ENCODE measurements at regions not wholly inside any gene's neighbourhood (a gene's known extent, or its start where the extent isn't known, plus 50 kb on each side); places are given as distances from the start of the nearest gene placed in this dataset.

DNA sequence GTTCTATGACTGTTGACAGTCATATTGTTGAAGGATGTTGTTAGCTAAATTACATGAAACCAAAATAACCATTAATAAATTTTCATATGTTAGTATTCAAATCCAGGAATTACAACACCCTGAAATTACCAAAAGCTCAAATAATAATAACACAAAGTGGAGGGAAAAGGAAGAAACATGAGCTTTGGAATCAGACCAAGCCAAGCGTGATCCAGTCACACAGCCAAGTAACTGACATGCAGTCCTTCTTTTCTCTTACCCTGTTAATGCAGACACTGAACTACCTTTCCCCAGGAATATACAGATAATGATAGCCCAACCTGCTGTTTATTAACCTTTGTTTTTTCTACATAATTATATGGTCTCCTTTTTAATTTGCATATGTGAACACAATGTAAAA is 130.2 kb downstream of the HS3ST1 start:
- Mint-ChIP-seq H3K27me3 (peaks cover 5% of the 10 kb centered on the region), H3K27ac (no peak overlapping the region), H3K9me3 (no peaks in the 10 kb centered on the region), H3K4me3 (no peak overlapping the region), H3K36me3 (ENCODE audit: low read depth) (no peaks in the 10 kb centered on the region), H3K4me1 (peaks cover 12% of the 10 kb centered on the region)
- no peak for ATAC-seq
- no peak for DNase-seq

DNA sequence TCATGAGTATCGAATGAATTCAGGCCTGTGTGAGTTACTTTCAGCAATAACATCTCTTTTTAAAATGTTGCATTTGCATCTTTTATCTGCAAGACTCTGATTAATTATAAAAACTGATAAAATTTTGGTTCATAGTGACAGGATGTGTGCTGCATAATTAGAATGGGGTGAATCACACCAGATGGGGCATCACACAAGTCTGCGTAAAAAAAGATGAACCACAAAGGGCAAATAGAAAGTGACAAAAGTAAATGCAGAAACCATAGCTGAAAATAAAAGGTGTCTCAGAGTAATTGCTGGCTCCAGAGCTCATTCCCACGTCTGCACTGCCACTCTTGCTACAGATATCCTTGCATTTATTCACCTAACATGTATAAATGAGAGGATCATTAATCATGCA is 131.1 kb downstream of the HS3ST1 start:
- H3K36me3 Mint-ChIP-seq (ENCODE audit: low read depth), result no peaks in the 10 kb centered on the region
- no peak overlapping the region for H3K4me3 Mint-ChIP-seq
- H3K9me3 Mint-ChIP-seq, result no peaks in the 10 kb centered on the region
- peak overlapping the region; percentile 44 for H3K27ac Mint-ChIP-seq
- peaks cover 4% of the 10 kb centered on the region for H3K27me3 Mint-ChIP-seq
- peaks cover 12% of the 10 kb centered on the region for H3K4me1 Mint-ChIP-seq
- ATAC-seq (peak; percentile 67), DNase-seq (no peak)

DNA sequence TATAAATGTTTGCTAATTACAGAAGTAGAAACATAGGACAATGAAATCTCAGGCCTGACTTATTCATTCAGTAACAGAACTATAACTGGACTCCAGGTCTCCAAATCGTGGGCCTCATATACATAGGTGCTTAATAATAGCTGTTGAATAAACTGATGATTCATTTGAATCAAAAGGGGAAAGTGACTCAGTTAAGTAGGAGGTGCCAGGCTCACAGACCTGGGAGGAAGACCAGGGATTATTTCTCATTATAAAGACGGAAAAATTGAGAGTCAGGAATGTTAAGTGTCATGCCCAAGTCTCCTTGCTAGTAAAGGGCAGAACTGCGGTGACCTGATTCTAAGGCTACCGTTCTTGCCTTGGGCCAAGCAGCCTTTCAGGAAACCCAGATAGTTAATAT is 131.5 kb downstream of the HS3ST1 start:
- ATAC-seq, result peak; percentile 74
- no peaks in the 10 kb centered on the region for H3K36me3 Mint-ChIP-seq (ENCODE audit: low read depth)

DNA sequence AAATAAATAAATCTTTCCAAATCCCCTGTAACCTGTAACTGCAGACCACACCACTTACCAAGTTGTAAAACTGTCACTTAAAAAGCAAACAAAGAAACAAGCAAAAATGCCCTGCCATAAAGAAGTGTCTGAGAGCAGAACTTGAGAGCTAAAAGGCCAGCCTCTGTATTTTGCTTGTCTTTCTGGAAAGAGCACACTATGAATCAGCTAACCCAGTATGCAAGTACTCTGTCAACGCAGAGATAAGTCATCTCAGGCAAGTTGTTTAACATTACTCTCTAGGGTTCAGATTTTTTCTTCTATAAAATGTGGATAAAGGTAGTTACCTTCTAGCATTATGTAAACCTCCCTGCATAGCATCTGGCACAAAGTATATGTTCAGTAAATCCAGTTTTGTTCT is 134.8 kb downstream of the HS3ST1 start:
- Mint-ChIP-seq H3K4me3 (no peak overlapping the region), H3K9me3 (no peaks in the 10 kb centered on the region), H3K27me3 (no peaks in the 10 kb centered on the region), H3K4me1 (peaks cover 10% of the 10 kb centered on the region), H3K36me3 (ENCODE audit: low read depth) (no peaks in the 10 kb centered on the region), H3K27ac (no peak overlapping the region)
- ATAC-seq, result no peak
- no peak for DNase-seq

More for the DNA sequence above, 131.5 kb downstream of the HS3ST1 start:
- DNase-seq, result no peak
- H3K9me3 Mint-ChIP-seq, result no peaks in the 10 kb centered on the region
- H3K27me3 Mint-ChIP-seq, result peaks cover 4% of the 10 kb centered on the region
- H3K27ac Mint-ChIP-seq, result peak overlapping the region; percentile 44
- peaks cover 12% of the 10 kb centered on the region for H3K4me1 Mint-ChIP-seq
- H3K4me3 Mint-ChIP-seq, result no peak overlapping the region

DNA sequence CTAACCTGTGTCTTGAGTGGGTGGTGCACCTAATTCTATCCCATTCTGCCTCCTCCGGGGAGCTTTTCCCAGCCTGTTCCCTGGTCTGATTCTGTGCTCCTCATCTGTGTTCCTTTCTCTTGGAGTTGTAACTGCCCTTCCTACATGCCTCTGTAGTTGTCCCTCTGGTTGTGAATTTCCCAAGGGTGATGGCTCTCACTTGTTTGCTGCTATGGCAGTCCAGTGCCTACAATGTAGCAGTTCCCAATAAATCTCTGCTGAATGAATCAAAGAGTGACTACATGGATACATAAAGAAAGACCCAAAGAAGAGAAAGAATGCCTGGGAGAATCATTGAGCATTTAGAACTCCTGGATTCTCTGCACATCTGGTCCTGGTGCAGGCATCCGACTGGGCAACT is 141.6 kb downstream of the HS3ST1 start:
- H3K9me3 Mint-ChIP-seq, result peaks cover 18% of the 10 kb centered on the region
- H3K27ac Mint-ChIP-seq, result no peak overlapping the region
- peaks cover 3% of the 10 kb centered on the region for H3K36me3 Mint-ChIP-seq (ENCODE audit: low read depth)
- H3K4me1 Mint-ChIP-seq, result peaks cover 4% of the 10 kb centered on the region
- DNase-seq (no peak), ATAC-seq (no peak)
- no peak overlapping the region for H3K4me3 Mint-ChIP-seq
- H3K27me3 Mint-ChIP-seq, result no peaks in the 10 kb centered on the region

DNA sequence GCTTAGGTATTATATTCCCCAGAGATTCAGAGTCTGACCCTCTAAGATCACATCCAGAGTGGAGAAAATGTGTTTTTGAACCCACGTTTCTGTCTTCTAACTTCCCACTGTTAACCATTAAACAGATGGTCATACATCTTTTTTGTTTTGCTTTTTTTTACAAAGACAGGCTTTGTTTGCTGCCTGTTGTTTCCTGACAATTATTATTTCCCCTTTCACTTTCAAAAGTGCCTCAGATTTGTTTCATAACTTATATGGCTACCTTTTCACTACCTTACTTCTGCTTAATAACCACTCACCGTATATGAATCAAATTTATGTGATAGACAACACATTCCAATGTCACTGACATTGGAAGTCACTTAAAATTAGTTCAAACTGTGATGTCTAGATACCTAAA is 142.2 kb downstream of the HS3ST1 start:
- Mint-ChIP-seq H3K27ac (no peak overlapping the region), H3K4me3 (no peak overlapping the region), H3K27me3 (no peaks in the 10 kb centered on the region), H3K4me1 (peaks cover 4% of the 10 kb centered on the region), H3K9me3 (peaks cover 18% of the 10 kb centered on the region), H3K36me3 (ENCODE audit: low read depth) (peaks cover 3% of the 10 kb centered on the region)
- DNase-seq, result no peak
- no peak for ATAC-seq

DNA sequence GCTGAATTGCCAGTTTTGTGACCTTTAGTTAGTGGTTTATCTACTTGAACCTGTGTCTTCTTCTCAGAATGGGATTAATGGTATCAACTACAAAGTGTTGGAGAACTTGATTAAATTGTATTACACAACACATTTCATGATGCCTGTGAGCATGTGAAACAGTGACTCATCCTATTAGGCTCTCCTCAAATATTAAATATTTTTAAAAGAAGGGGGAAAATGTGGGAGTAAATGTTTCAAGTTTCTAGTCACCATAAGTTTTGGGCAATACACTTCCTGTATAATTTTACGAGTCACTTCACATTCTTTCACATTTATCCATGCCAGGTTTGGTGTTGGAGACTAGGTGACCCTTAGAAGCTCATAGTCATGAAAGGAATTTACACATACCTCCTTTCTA is 147.0 kb downstream of the HS3ST1 start:
- Mint-ChIP-seq H3K36me3 (ENCODE audit: low read depth) (peaks cover 4% of the 10 kb centered on the region), H3K27me3 (peaks cover 2% of the 10 kb centered on the region), H3K4me3 (no peak overlapping the region), H3K9me3 (peaks cover 18% of the 10 kb centered on the region), H3K27ac (no peak overlapping the region), H3K4me1 (peaks cover 4% of the 10 kb centered on the region)
- DNase-seq (no peak), ATAC-seq (no peak)

DNA sequence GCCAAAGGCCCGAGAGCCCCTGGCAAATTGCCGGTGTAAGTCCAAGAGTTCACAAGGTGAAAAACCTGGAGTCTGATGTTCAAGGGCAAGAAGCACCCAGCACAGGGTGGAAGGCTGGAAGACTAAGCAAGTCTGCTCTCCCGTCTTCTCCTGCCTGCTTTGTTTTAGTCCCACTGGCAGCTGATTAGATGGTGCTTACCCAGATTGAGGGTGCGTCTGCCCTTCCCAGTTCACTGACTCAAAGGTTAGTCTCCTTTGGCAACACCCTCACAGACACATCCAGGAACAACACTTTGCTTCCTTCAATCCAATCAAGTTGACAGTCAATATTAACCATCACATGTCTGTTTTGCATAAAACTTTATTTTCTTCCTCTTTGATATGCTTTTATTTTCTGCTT is 157.4 kb downstream of the HS3ST1 start:
- no peak for DNase-seq
- peaks cover 14% of the 10 kb centered on the region for H3K9me3 Mint-ChIP-seq
- peaks cover 5% of the 10 kb centered on the region for H3K36me3 Mint-ChIP-seq (ENCODE audit: low read depth)
- no peak overlapping the region for H3K4me3 Mint-ChIP-seq
- no peak overlapping the region for H3K27ac Mint-ChIP-seq
- no peak for ATAC-seq
- no peaks in the 10 kb centered on the region for H3K27me3 Mint-ChIP-seq
- no peaks in the 10 kb centered on the region for H3K4me1 Mint-ChIP-seq

DNA sequence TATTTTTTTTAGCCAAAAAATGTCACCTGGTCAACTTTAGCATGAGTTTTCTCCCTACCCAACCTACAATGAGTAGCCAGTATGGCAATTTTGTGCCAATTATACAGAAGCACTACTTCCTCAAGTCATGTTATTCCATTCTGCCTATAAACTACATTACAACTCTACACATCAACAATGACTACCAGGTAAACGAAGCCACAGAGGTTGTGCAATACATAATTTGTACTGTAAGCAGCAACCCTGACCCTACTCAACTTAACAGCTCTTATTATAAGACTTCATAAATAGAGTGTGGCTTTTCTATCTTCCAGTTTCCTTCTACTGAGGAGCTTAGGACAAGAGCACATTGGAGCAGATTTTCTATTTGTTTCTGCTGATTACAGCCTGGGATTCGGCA is 160.5 kb downstream of the HS3ST1 start:
- H3K27ac Mint-ChIP-seq, result no peak overlapping the region
- no peak for ATAC-seq

DNA sequence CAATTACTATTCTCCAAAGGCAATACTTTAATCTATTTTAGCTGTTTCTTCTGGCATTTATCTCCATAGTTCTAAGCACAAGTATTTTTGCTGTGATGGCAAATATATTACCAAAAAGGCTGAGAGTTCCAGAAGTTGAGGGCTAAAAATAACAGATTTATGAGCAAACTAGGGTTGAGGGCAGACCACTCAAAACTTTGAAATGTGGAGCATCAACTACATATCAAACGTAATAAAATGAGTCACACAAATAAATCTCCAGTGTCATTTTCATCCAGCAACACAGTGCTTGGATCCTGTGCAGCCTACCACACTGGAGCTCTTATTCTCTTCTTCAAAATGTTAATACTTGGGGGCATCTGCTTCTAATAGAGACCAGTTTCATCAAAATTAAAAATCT is 163.9 kb downstream of the HS3ST1 start:
- Mint-ChIP-seq H3K4me1 (no peaks in the 10 kb centered on the region), H3K4me3 (no peak overlapping the region), H3K9me3 (peaks cover 18% of the 10 kb centered on the region), H3K27ac (no peak overlapping the region), H3K27me3 (no peaks in the 10 kb centered on the region), H3K36me3 (ENCODE audit: low read depth) (peaks cover 5% of the 10 kb centered on the region)
- DNase-seq (no peak), ATAC-seq (no peak)

More for the DNA sequence above, 160.5 kb downstream of the HS3ST1 start:
- no peaks in the 10 kb centered on the region for H3K4me1 Mint-ChIP-seq
- H3K27me3 Mint-ChIP-seq, result no peaks in the 10 kb centered on the region
- no peak overlapping the region for H3K4me3 Mint-ChIP-seq
- peaks cover 18% of the 10 kb centered on the region for H3K9me3 Mint-ChIP-seq
- peaks cover 5% of the 10 kb centered on the region for H3K36me3 Mint-ChIP-seq (ENCODE audit: low read depth)
- no peak for DNase-seq

DNA sequence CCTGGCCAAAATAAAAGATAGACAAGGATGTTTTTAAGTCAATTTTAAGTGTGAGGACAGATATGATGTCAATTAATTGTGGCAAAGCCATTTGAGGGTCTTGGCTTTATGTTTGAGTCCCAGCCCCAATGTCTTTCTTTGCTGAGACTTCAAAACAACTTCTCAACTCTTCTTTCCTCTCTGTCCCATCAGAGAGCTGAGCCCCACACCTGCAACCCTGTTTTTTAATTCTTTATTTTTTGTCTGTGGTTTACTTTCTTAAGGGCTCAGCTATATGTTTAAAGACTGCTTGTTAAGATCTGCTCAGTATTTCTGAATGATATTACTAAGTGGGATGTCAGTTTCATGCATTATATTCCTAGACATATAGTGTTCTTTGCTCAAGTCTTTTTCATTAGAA is 164.3 kb downstream of the HS3ST1 start:
- no peak overlapping the region for H3K4me3 Mint-ChIP-seq
- H3K27me3 Mint-ChIP-seq, result no peaks in the 10 kb centered on the region
- peaks cover 5% of the 10 kb centered on the region for H3K36me3 Mint-ChIP-seq (ENCODE audit: low read depth)
- ATAC-seq (no peak), DNase-seq (no peak)
- H3K27ac Mint-ChIP-seq, result no peak overlapping the region
- peaks cover 18% of the 10 kb centered on the region for H3K9me3 Mint-ChIP-seq
- H3K4me1 Mint-ChIP-seq, result no peaks in the 10 kb centered on the region

DNA sequence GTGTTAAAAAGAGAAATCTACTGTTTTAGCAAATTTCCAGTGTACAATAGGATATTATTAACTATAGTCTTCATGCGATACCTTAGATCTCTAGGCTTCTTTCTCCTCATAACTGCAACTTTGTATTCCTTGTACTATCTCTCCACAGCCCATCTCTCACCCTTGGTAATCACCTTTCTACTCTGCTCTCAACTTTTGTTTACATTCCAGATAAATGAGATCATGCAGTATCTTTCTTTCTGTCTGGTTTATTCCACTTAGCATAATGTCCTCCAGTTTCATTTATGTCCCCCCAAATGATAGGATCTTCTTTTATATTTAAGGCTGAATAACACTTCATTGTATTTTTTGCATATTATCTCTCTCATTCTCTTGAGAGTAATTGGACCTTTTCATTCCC is 165.5 kb downstream of the HS3ST1 start:
- ATAC-seq, result no peak
- no peak overlapping the region for H3K27ac Mint-ChIP-seq
- no peak for DNase-seq
- peaks cover 17% of the 10 kb centered on the region for H3K9me3 Mint-ChIP-seq
- H3K4me1 Mint-ChIP-seq, result no peaks in the 10 kb centered on the region
- H3K27me3 Mint-ChIP-seq, result no peaks in the 10 kb centered on the region
- H3K4me3 Mint-ChIP-seq, result no peak overlapping the region
- peaks cover 5% of the 10 kb centered on the region for H3K36me3 Mint-ChIP-seq (ENCODE audit: low read depth)

DNA sequence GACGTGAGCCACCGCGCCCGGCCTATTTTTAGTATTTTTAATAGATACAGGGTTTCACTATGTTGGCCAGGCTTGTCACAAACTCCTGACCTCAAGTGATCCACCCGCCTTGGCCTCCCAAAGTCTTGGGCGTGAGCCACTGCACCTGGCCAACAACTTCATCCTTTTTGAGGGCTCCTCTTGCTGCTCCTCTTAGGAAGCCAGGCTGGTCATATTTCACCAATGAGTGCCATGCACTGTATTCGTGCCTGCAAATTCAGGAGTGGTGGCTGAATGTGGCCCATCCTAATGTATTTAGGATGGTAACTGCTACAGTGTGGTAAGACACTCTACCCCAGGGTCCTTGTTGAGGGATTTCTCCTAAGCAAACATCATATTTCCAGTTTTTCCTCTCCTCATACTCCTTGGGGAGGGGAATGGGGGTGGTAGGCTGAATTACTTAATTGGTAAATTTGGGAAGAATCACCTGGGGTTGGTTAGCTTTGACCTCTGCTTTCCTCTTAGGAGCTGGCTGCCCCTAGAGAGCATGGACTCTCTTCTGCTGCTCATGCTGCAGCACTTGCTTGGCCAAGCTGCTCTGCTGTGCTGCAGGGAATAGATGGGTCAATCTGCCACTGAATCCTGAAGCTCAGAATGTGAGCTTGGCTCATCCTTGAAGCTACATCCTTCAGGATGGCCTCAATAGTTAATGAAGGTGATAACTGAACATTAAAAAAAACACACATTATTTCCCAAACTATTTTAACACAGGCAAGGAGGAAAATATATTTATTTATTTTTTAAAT is 167.4 kb downstream of the HS3ST1 start:
- no peaks in the 10 kb centered on the region for H3K36me3 Mint-ChIP-seq (ENCODE audit: low read depth)
- peaks cover 4% of the 10 kb centered on the region for H3K9me3 Mint-ChIP-seq
- DNase-seq, result no peak
- H3K4me3 Mint-ChIP-seq, result no peak overlapping the region
- ATAC-seq, result no peak
- H3K4me1 Mint-ChIP-seq, result no peaks in the 10 kb centered on the region
- no peak overlapping the region for H3K27ac Mint-ChIP-seq
- H3K27me3 Mint-ChIP-seq, result no peaks in the 10 kb centered on the region

DNA sequence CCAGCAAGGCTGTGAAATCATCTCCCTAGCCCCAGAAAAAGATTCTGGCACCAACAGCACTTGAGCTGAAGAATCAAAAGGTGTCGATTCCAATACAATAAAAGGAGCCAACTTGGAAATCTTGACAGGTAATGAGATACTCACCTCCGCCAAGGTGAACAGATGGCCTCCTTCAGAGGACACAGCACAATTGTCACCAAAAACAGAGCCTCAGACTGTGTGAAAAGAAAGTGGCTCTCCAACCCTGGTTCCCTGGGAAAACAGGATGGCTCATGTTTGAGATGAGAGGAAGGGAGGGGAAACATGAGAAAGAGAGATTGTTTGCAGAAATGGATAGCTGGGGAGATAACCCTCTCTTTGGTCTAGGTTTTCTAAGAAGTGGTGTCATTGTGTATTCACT is 168.9 kb downstream of the HS3ST1 start:
- no peaks in the 10 kb centered on the region for H3K9me3 Mint-ChIP-seq
- no peak overlapping the region for H3K4me3 Mint-ChIP-seq

DNA sequence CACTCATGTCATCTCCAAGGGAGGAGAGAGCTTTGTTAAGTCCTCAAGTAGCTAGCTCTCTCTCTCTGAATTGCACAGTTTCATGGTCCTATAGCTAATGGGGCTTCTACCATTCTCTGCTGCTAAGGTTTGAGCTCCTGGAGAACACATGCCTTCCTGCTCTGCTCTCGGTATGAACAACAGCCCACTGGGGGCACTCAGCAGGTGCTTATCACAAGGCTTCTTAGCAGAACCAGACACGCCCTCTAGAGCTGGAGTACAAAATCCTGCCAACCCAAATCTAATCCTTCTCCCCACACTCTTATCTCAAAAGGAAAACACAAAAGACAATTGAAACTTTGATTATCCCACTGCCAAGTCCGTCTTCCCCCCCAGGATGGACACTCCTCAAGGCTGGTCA is 176.5 kb downstream of the HS3ST1 start:
- no peak for DNase-seq

More for the DNA sequence above, 168.9 kb downstream of the HS3ST1 start:
- Mint-ChIP-seq H3K27ac (no peak overlapping the region), H3K4me1 (no peaks in the 10 kb centered on the region), H3K27me3 (no peaks in the 10 kb centered on the region), H3K36me3 (ENCODE audit: low read depth) (no peaks in the 10 kb centered on the region)
- no peak for DNase-seq
- ATAC-seq, result no peak

DNA sequence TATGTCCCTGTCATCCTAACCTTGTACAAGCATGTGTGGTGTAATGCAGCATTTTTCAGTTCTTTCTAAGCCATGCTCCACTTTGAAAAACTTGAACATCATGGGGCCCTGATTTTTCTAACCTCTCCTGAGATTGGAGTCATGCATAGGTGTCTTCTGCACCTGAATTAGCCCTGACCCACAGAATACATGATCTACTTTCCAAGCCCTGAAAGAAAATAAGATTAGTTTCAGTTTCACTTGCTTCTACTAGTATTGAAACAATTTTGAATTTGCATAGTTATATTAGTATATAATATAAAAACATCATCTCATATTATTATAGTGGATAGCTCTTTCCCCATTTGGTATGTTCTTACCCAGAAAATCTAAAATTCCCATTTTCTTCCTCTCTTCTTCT is 178.2 kb downstream of the HS3ST1 start:
- no peak overlapping the region for H3K4me3 Mint-ChIP-seq
- H3K27ac Mint-ChIP-seq, result no peak overlapping the region
- no peaks in the 10 kb centered on the region for H3K27me3 Mint-ChIP-seq
- ATAC-seq (no peak), DNase-seq (no peak)
- peaks cover 7% of the 10 kb centered on the region for H3K4me1 Mint-ChIP-seq
- H3K36me3 Mint-ChIP-seq (ENCODE audit: low read depth), result no peaks in the 10 kb centered on the region
- peaks cover 6% of the 10 kb centered on the region for H3K9me3 Mint-ChIP-seq

More for the DNA sequence above, 176.5 kb downstream of the HS3ST1 start:
- no peaks in the 10 kb centered on the region for H3K27me3 Mint-ChIP-seq
- peaks cover 7% of the 10 kb centered on the region for H3K4me1 Mint-ChIP-seq
- no peak for ATAC-seq
- no peaks in the 10 kb centered on the region for H3K9me3 Mint-ChIP-seq
- no peak overlapping the region for H3K4me3 Mint-ChIP-seq
- H3K27ac Mint-ChIP-seq, result no peak overlapping the region
- no peaks in the 10 kb centered on the region for H3K36me3 Mint-ChIP-seq (ENCODE audit: low read depth)

All from activated naive CD8-positive, alpha-beta T cell treated with anti-CD3 and anti-CD28 coated beads, Interleukin-2, amount 50 U/mL, for 24 hours (primary cell).